Left lung (tissue), 4 donors: ENCODE measurements at regions not wholly inside any gene's neighbourhood (a gene's known extent, or its start where the extent isn't known, plus 50 kb on each side); places are given as distances from the start of the nearest gene placed in this dataset.

ENCODE experiments used
- ATAC-seq: fragments of 200-7000 bp; cut with Tn5 transposase; one replicate; pipeline ENCODE4 v1.9.1; 2020; ENCODE audit warnings: moderate library complexity
- DNase-seq, 4 donors: peaks; one replicate each; pipeline ENCODE4 v3.0.0-alpha.2; 2013 to 2020
- H3K27ac ChIP-seq, 2 donors: fragments of 200-600 bp; sonication (generic) in 1 of 2; one replicate each; pipeline versions ENCODE4 v1.5.0 to v1.8.0; 2020 to 2021
- H3K27me3 ChIP-seq, 2 donors: fragments of 200-600 bp; sonication (generic) in 1 of 2; one replicate each; pipeline versions ENCODE4 v1.5.0 to v1.8.0; 2020 to 2021
- H3K36me3 ChIP-seq, 2 donors: fragments of 200-600 bp; sonication (generic) in 1 of 2; one replicate each; pipeline versions ENCODE4 v1.5.0 to v1.8.0; 2020 to 2021
- H3K4me1 ChIP-seq, 2 donors: fragments of 200-600 bp; one replicate each; pipeline ENCODE4 v1.8.0; 2021
- H3K4me3 ChIP-seq, 2 donors: fragments of 200-600 bp; sonication (generic) in 1 of 2; one replicate each; pipeline versions ENCODE4 v1.5.0 to v1.8.0; 2020 to 2021; ENCODE audit warnings: mild to moderate bottlenecking in 1 of 2
- H3K9me3 ChIP-seq, 2 donors: fragments of 200-600 bp; sonication (generic) in 1 of 2; one replicate each; pipeline versions ENCODE4 v1.5.0 to v1.8.0; 2020 to 2021
- CTCF ChIP-seq, 2 donors: fragments of 200-600 bp; sonication (generic) in 1 of 2; IDR thresholded peaks; one replicate each; pipeline versions ENCODE4 v1.5.0 to v1.8.0; 2021; ENCODE audit warnings: antibody characterized with exemption in 2 of 2
- intact Hi-C, 2 donors: fragments of 100-400 bp; cut with DNase I; formaldehyde crosslinking; loops; one replicate each; pipeline versions ENCODE4 v1.11.2 to v1.14.2; 2022
- donor health status: DM: no; HTN: yes; CAD: no.
- donor health status: DM: no; HTN: no; CAD: no.

DNA sequence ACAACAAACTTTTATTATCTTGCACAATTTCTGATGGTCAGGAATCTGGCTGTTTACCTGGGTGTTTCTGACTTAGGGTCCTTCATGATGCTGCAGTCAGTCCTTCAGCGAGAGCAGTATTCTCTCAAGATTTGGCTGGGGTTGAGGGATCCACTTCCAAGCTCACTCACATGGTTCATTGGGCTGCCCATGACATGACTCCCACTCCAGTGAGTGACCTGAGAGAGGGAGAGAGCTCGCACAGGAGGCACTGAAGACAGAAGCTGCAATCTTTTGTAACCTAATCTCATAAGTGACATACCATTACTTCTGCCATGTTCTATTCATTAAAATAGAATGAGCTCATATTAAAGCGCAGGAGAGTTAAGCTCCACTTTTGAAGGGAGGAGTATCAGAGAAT is 212.6 kb downstream of the SPATA31D1 start:
- Histone ChIP-seq H3K36me3 (no peaks in the 10 kb centered on the region), H3K4me1 (no peaks in the 10 kb centered on the region), H3K27me3 (no peaks in the 10 kb centered on the region), H3K27ac (no peak overlapping the region), H3K4me3 (no peak overlapping the region), H3K9me3 (no peaks in the 10 kb centered on the region)
- TF ChIP-seq CTCF (IDR thresholded peaks at IDR 0.05), result no peak
- DNase-seq, result no peak
- ATAC-seq, result no peak
- intact Hi-C loops, result no loop called here

GRCh38 chr9:82202808-82203207 is 214.2 kb downstream of the SPATA31D1 start:
- no peak for ATAC-seq
- DNase-seq, result no peak
- no peak overlapping the region for H3K27ac ChIP-seq
- intact Hi-C loops, result no loop called here
- H3K4me3 ChIP-seq, result no peak overlapping the region
- no peaks in the 10 kb centered on the region for H3K4me1 ChIP-seq
- no peak for TF ChIP-seq CTCF (IDR thresholded peaks at IDR 0.05)
- no peaks in the 10 kb centered on the region for H3K27me3 ChIP-seq
- H3K9me3 ChIP-seq, result no peaks in the 10 kb centered on the region
- no peaks in the 10 kb centered on the region for H3K36me3 ChIP-seq

- Histone ChIP-seq H3K9me3 (no peaks in the 10 kb centered on the region), H3K27ac (no peak overlapping the region), H3K4me1 (no peaks in the 10 kb centered on the region), H3K27me3 (no peaks in the 10 kb centered on the region), H3K36me3 (no peaks in the 10 kb centered on the region), H3K4me3 (no peak overlapping the region)
- ATAC-seq (no peak), DNase-seq (no peak)
- TF ChIP-seq CTCF (IDR thresholded peaks at IDR 0.05), result no peak
- intact Hi-C loops, result no loop called here
Observed at GRCh38 chr9:82206490-82206889, 217.9 kb downstream of the SPATA31D1 start.

DNA sequence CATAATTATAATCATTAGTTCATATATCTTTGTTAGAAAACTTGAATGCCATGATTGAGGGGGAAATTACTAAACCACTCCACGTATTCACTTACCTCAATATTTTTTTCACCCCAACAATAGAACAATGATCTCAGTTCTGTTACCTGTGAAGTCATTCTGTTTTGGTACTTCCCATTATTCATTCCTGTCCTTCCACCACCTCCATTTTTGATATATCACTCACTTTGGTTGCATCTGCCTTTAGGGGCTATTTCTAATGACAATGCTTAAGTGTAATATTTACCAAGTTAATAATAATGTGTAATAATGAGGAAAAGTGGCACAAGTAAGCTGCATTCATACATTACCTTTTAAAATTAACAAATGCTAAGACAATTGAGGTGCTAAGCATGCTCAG is 218.4 kb downstream of the SPATA31D1 start:
- Histone ChIP-seq H3K4me3 (no peak overlapping the region), H3K27me3 (no peaks in the 10 kb centered on the region), H3K36me3 (no peaks in the 10 kb centered on the region), H3K9me3 (no peaks in the 10 kb centered on the region), H3K4me1 (no peaks in the 10 kb centered on the region), H3K27ac (no peak overlapping the region)
- no peak for DNase-seq
- no peak for TF ChIP-seq CTCF (IDR thresholded peaks at IDR 0.05)
- intact Hi-C loops, result no loop called here
- no peak for ATAC-seq

DNA sequence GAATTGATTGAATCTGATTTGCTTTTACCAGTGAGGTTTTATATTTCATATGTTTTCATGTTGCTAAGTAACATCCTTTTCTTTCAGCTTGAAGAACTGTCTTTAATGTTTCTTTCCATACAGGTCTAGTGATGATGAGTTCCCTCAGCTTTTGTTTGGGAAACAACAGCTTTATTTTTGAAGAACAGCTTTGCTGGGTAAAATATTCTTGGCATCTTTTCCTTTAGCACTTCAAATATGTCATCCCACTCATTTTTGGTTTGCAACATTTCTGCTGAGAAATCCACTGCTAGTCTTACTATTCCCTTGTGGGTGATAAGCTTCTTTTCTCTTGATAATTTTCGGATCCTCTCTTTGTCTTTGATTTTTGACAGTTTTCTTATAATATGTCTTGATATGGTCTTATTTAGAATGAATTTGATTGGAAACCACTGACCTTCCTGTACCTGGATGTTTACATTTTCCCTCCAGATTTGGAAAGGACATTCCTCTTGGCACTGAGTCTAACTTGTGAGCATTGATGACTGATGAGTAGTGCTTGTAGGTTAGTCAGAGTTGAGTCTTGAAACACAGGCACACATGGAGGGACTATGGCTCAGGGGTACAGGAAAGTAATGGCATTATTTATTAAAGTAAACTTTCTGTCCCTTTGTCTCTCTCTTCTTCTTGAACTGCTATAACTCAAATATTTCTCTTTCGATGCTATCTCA is 220.3 kb downstream of the SPATA31D1 start:
- Histone ChIP-seq H3K9me3 (peaks cover 0 to 10% of the 10 kb centered on the region in 2 donors), H3K27ac (no peak overlapping the region), H3K4me1 (no peaks in the 10 kb centered on the region), H3K36me3 (no peaks in the 10 kb centered on the region), H3K4me3 (no peak overlapping the region), H3K27me3 (no peaks in the 10 kb centered on the region)
- DNase-seq, result no peak
- TF ChIP-seq CTCF (IDR thresholded peaks at IDR 0.05), result no peak
- ATAC-seq, result no peak
- intact Hi-C loops, result no loop called here
